ENCODE measurements at regions not wholly inside any gene's neighbourhood (a gene's known extent, or its start where the extent isn't known, plus 50 kb on each side); places are given as distances from the start of the nearest gene placed in this dataset.

DNA sequence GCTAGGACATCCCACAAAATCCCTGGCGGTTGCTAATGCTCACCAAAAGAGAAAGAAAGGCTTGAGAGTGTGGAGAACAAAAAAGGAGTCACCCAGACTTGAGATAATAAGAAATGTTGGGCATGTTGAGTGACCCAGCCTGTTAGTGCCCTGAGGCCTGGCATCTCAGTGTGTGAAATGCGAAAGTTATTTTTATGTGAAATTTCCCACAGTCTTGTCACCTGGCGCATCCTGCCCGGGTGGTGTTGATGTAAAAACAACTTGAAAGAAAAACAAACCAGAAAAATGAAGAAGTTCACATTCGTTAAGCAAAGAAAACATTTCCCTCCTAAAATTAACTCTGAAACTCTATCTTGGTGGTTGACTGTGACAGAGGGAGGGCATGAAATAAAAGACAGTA lies 495.2 kb downstream of the MID1IP1 start:
- POLR2A ChIA-PET (ENCODE audit: unreplicated experiment): no interaction called here
- dilution Hi-C loops (cut with HindIII; ENCODE audit: low sequenced_read_pairs, unreplicated experiment): no loop called here
- TF ChIP-seq CEBPB (IDR thresholded peaks at IDR 0.05; ENCODE audit: low read depth, low read length) (no peak), FOS (IDR thresholded peaks at IDR 0.05; ENCODE audit: low read depth, low read length) (no peak), MXI1 (IDR thresholded peaks at IDR 0.05; ENCODE audit: borderline replicate concordance, low read depth, low read length) (no peak), CTCF (conservative IDR thresholded peaks at IDR 0.05; ENCODE audit: low read depth, low read length) (no peak), CHD1 (IDR thresholded peaks at IDR 0.05; ENCODE audit: low read depth, low read length) (no peak), RFX5 (IDR thresholded peaks at IDR 0.05; ENCODE audit: low read depth, low read length) (no peak), BHLHE40 (IDR thresholded peaks at IDR 0.05; ENCODE audit: low read depth, low read length) (no peak), ELK1 (IDR thresholded peaks at IDR 0.05; ENCODE audit: borderline replicate concordance, low read depth, low read length) (no peak), MAFK (IDR thresholded peaks at IDR 0.05; ENCODE audit: low read depth, low read length) (no peak), RAD21 (IDR thresholded peaks at IDR 0.05; ENCODE audit: low read length) (no peak), RCOR1 (IDR thresholded peaks at IDR 0.05; ENCODE audit: insufficient replicate concordance, low read length) (no peak), NFE2L2 (IDR thresholded peaks at IDR 0.05; ENCODE audit: low read depth, low read length) (no peak), POLR2A (IDR thresholded peaks at IDR 0.05; ENCODE audit: low read depth, low read length) (no peak), SMC3 (IDR thresholded peaks at IDR 0.05; ENCODE audit: low read depth, low read length) (no peak), MAZ (IDR thresholded peaks at IDR 0.05; ENCODE audit: borderline replicate concordance, low read depth, low read length) (no peak)
- TF ChIP-seq, protein P1, sequence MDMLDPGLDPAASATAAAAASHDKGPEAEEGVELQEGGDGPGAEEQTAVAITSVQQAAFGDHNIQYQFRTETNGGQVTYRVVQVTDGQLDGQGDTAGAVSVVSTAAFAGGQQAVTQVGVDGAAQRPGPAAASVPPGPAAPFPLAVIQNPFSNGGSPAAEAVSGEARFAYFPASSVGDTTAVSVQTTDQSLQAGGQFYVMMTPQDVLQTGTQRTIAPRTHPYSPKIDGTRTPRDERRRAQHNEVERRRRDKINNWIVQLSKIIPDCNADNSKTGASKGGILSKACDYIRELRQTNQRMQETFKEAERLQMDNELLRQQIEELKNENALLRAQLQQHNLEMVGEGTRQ (IDR thresholded peaks at IDR 0.05; ENCODE audit: low read depth, low read length): no peak

More for the DNA sequence above, 495.2 kb downstream of the MID1IP1 start:
- Histone ChIP-seq H4K91ac (ENCODE audit: insufficient read depth, low read depth, low read length) (no peak overlapping the region), H2BK5ac (ENCODE audit: low read depth, low read length, poor library complexity, severe bottlenecking) (no peak overlapping the region), H3K23ac (ENCODE audit: low read depth, low read length) (no peak overlapping the region), H3K18ac (ENCODE audit: low read depth, low read length) (no peak overlapping the region), H3K56ac (ENCODE audit: extremely low read depth, insufficient read depth, low read length) (no peak overlapping the region), H3K4me3 (ENCODE audit: insufficient read depth, low read depth, low read length) (no peak overlapping the region), H3K4me2 (ENCODE audit: low read depth, low read length) (no peak overlapping the region), H4K8ac (ENCODE audit: low read depth in 2 of 2, low read length in 2 of 2) (no peak overlapping the region), H3K36me3 (ENCODE audit: control insufficient read depth, insufficient read depth, low read length) (no peaks in the 10 kb centered on the region), H2AK9ac (replicated peaks; ENCODE audit: low read depth, low read length, poor library complexity) (no peak overlapping the region), H4K20me1 (ENCODE audit: insufficient read depth, low read length) (no peaks in the 10 kb centered on the region), H2AFZ (replicated peaks; ENCODE audit: low read length, poor library complexity) (no peak overlapping the region), H3K27ac (ENCODE audit: insufficient read depth, low read length) (no peak overlapping the region), H2BK15ac (ENCODE audit: low read depth, low read length) (no peak overlapping the region), H2AK5ac (ENCODE audit: low read depth, low read length) (no peak overlapping the region), H4K5ac (ENCODE audit: low read depth, low read length) (no peak overlapping the region), H2BK20ac (ENCODE audit: low read depth, low read length) (no peak overlapping the region), H3K79me1 (ENCODE audit: low read depth in 1 of 2, low read length in 2 of 2) (no peaks in the 10 kb centered on the region), H3K4ac (ENCODE audit: low read depth, low read length) (no peak overlapping the region), H3K27me3 (ENCODE audit: control insufficient read depth, insufficient read depth, low read length) (peaks cover 4% of the 10 kb centered on the region; the same call in 1 of the 2 replicates), H3K9ac (ENCODE audit: low read depth, low read length) (no peak overlapping the region), H3K9me1 (ENCODE audit: insufficient read depth, low read length) (no peaks in the 10 kb centered on the region), H3K9me3 (ENCODE audit: control insufficient read depth, insufficient read depth, low read length) (0 out of 2 replicates have a peak, but pooled peaks cover 2% of the 10 kb centered on the region), H3K14ac (replicated peaks; ENCODE audit: low read depth, low read length) (no peak overlapping the region), H2BK120ac (ENCODE audit: low read depth, low read length) (no peak overlapping the region), H3K4me1 (ENCODE audit: control insufficient read depth, insufficient read depth, low read length) (no peaks in the 10 kb centered on the region)
- CTCF ChIA-PET: no interaction called here
- intact Hi-C loops (cut with micrococcal nuclease) (no loop called here), in situ Hi-C loops (cut with MboI; ENCODE audit: low sequenced_read_pairs) (no loop called here)
- ATAC-seq (ENCODE audit: low read depth): no peak
- no peak for DNase-seq
- 57% methylated on average over 1 of the region's 5 CpGs; no CpG with 5 or more reads in 1 of the 2 experiments for WGBS, 2 experiments (ENCODE audit: extremely low coverage in 2 of 2, insufficient read length in 1 of 2)
- no TSS peak for BruUV-seq (replicated peaks)

All from IMR-90 (cell line).